H1 (cell line): ENCODE measurements at regions not wholly inside any gene's neighbourhood (a gene's known extent, or its start where the extent isn't known, plus 50 kb on each side); places are given as distances from the start of the nearest gene placed in this dataset.

Source experiments
- CEBPB ChIP-seq: IDR thresholded peaks from 2 replicates; pipeline ENCODE4 v1.6.1; 2012; ENCODE audit warnings: low read depth, low read length
- JUN ChIP-seq: IDR thresholded peaks from 2 replicates; pipeline ENCODE4 v1.6.1; 2011; ENCODE audit warnings: low read depth, mild to moderate bottlenecking, improper control_type of control experiment, low read length
- POLR2A ChIP-seq, 2 experiments: IDR thresholded peaks; 1 replicate in 1 of 2; 2 replicates in 1 of 2; pipeline ENCODE4 v1.6.1; 2011; ENCODE audit warnings: low read depth in 2 of 2, low read length in 2 of 2, mild to moderate bottlenecking in 2 of 2; ENCODE audit errors: control extremely low read depth in 1 of 2
- TF ChIP-seq, protein P1 (sequence below), 3 experiments: IDR thresholded peaks; 1 replicate in 2 of 3; 2 replicates in 1 of 3; pipeline versions ENCODE4 v1.5.1 to v1.6.1; 2011; ENCODE audit warnings: low read length in 3 of 3, mild to moderate bottlenecking in 3 of 3, inconsistent platforms in 2 of 3, low read depth in 1 of 3, moderate library complexity in 1 of 3; ENCODE audit not compliant: insufficient read depth in 1 of 3; ENCODE audit errors: control extremely low read depth in 1 of 3

DNA sequence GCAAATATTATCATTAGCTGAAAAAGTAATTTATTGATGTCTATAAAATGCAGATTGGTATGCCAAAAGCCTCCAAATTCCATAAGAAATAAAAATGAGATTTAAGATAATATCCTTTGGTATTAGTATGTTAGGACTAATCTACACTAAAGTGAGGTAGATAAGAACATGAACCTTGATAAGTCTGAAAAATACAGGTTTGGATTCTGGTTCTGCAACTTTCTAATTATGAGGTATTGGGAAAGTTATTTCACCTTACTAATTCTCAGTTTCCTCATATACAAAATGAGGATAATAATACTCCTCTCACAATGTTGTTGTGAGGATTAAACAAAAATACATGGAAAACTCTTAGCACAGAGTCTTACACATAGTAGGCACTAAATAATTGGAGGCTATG lies 300.1 kb downstream of the NNT start:
- TF ChIP-seq, protein P1, sequence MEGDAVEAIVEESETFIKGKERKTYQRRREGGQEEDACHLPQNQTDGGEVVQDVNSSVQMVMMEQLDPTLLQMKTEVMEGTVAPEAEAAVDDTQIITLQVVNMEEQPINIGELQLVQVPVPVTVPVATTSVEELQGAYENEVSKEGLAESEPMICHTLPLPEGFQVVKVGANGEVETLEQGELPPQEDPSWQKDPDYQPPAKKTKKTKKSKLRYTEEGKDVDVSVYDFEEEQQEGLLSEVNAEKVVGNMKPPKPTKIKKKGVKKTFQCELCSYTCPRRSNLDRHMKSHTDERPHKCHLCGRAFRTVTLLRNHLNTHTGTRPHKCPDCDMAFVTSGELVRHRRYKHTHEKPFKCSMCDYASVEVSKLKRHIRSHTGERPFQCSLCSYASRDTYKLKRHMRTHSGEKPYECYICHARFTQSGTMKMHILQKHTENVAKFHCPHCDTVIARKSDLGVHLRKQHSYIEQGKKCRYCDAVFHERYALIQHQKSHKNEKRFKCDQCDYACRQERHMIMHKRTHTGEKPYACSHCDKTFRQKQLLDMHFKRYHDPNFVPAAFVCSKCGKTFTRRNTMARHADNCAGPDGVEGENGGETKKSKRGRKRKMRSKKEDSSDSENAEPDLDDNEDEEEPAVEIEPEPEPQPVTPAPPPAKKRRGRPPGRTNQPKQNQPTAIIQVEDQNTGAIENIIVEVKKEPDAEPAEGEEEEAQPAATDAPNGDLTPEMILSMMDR (IDR thresholded peaks at IDR 0.05; ENCODE audit: control extremely low read depth in 1 of 3, insufficient read depth in 1 of 3, low read depth in 1 of 3, low read length in 3 of 3), result no peak
- TF ChIP-seq CEBPB (no peak), POLR2A (IDR thresholded peaks at IDR 0.05; ENCODE audit: control extremely low read depth in 1 of 2, low read depth in 2 of 2, low read length in 2 of 2) (no peak), JUN (no peak)
